NCI-H460 (cell line): ENCODE measurements at regions not wholly inside any gene's neighbourhood (a gene's known extent, or its start where the extent isn't known, plus 50 kb on each side); places are given as distances from the start of the nearest gene placed in this dataset.
"Not testable (repeated sequence)": the region's sequence is repeated elsewhere in the genome, so short reads cannot be mapped to it uniquely, and the experiment has no call there.

Source experiments
- DNase-seq: peaks from one replicate; pipeline ENCODE4 v3.0.0-alpha.2; 2016; ENCODE audit warnings: low read depth; ENCODE audit errors: extremely low read depth

DNA sequence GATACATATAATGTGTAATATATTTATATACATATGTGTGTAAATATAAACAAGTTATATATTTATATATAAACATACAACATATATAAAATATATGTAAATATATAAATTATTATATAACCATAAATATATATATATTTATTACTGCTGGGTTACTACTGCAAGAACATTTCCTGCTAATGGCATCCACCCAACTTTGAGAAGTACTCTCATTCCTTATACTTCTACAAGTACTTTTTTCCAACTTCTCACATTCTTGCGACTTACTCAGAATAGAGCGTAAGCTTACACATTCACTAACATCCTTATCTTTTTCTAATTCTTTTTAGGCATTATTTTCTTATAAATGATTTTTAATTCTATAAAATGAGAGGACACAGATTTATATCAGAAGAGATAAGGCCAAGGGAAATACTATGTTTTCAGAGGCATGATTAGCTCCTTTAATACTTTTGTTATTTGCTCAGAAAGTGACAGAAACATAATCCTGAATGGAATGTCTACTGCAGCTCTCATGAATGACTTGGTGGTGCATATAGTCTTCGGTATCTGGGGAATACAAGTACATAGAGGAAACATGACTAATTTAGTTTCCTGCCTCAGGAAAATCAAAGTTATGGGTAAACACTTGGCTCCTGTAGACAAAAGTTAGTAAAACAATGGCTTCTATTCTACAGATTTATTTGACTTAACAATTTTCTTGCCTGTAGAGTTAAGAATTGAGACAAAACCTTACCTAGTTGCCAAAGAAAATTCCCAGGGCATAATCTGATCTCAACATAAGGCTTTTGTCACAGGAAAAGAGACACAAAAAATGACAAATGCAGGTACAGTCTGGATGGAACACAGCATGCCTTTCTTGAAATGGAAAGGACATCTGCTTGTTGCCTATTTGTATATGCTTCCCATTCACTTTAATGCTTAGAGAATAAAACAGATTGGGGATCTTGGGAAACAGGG lies 453.9 kb downstream of the SQOR start:
- no peak for DNase-seq

DNA sequence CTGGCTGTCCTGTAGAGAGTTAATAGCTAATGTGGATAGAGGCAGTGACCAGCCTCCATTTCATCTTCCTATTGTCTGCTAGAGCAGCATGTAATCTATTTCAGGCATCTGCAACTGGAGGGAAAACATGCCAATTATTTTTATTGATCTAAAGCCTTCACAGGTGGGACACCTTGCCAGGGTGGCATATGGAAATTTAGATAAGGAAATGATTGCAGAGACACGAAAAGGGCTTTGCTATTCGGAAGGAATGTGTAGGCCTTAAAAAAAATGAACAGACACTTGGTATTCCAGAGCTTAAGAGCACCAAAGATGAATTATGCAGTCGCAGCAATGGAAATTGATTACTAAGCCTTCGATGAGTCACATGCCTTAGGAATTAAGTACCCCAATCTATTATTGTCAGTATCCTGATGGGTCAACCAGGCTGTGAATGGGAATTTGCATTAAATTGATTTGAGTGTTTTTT lies 454.7 kb downstream of the SQOR start:
- DNase-seq = no peak

DNA sequence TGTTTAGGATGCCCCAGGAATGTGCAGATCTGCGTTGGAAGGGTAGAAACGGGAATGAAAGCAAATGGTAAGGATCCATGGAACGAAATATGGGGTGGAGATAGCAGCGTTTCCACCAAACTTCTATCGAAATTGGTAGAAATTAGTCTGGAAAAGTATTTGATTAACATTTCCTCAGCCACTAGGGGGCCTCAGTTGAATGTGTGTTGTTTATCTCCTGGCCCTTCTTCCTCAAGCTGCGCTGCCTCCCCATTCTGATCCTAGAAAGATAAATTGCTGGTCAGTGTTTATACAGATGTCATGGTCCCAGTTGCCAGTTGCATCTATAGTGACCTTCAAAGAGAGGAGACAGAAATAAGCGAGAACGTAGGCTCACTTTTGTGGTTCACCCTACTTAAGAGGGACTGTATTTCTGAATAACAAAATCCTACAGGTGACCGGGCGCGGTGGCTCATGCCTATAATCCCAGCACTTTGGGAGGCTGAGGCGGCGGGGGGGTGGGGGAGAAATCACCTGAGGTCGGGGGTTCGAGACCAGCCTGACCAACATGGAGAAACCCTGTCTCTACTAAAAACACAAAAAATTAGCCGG lies 457.1 kb downstream of the SQOR start:
- peak; percentile 26 for DNase-seq

GRCh38 chr15:46098006-46098405 lies 463.2 kb downstream of the SQOR start:
- not testable (repeated sequence) for DNase-seq

GRCh38 chr15:46110755-46111154 lies 475.9 kb downstream of the SQOR start:
- DNase-seq = no peak

GRCh38 chr15:46111730-46112129 lies 476.9 kb downstream of the SQOR start:
- no peak for DNase-seq

DNA sequence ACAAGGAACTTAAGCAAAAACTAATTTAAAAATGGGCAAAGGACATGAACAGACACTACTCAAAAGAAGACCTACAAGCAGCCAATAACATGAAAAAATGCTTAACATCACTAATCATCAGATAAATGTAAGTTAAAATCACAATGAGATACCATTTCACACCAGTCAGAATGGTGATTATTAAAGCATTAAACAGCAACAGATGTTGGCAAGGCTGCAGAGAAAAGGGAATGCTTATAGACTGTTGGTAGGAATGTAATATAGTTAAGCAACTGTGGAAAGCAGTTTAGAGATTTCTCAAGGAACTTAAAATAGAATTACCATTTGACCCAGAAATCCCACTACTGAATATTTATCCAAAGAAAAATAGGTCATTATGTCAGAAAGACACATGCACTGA lies 482.2 kb downstream of the SQOR start:
- no peak for DNase-seq

- DNase-seq = no peak
Measured at GRCh38 chr15:46120713-46121112, 485.9 kb downstream of the SQOR start.

GRCh38 chr15:46121441-46121840 lies 486.6 kb downstream of the SQOR start:
- no peak for DNase-seq

GRCh38 chr15:46126581-46126980 lies 491.8 kb downstream of the SQOR start:
- no peak for DNase-seq

GRCh38 chr15:46127361-46127874 lies 492.6 kb downstream of the SQOR start:
- DNase-seq = no peak

GRCh38 chr15:46129145-46129544 lies 494.3 kb downstream of the SQOR start:
- no peak for DNase-seq

DNA sequence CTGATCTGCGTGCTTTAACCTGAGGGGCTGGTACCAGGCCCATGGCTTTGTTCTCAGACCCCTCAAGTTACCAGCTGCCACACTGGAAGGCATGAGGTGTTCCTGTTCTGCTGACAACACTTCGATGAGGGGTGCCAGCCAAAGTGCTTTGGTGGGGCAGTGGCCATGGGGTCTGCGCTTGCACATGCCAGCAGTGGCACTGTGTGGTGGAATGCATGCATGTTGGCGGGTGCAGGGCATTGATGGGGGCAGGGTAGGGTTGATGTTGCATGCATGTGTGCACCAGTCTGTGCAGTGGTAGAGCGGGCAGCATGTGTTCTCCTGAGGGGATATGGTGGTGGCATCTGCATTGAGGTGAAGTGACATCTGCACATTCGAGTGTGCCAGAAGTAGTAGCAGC lies 497.0 kb downstream of the SQOR start:
- no peak for DNase-seq

- no peak for DNase-seq
Measured at GRCh38 chr15:46137443-46137842, 502.6 kb downstream of the SQOR start.

- DNase-seq = no peak
Measured at GRCh38 chr15:46146002-46146401, 511.2 kb downstream of the SQOR start.

DNA sequence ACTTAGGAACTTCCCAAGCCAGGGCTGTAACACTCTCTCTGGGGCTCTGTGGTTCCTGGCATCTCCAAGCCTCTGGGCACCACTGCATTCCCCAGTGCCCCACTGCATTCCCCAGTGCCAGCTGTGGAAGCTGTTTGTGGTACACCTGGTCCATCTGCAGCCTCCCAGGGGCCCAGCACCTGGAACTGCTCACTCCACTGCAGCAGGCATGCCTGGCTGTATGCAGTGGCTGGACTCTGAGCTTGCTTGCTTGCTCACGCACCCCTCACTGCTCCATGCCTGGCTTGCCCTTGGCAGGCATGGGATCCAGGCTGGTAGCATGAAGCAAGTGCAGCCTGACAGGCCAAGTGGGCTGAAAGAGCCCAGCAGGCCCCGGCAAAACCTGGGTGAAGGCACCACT lies 512.1 kb downstream of the SQOR start:
- DNase-seq = no peak

DNA sequence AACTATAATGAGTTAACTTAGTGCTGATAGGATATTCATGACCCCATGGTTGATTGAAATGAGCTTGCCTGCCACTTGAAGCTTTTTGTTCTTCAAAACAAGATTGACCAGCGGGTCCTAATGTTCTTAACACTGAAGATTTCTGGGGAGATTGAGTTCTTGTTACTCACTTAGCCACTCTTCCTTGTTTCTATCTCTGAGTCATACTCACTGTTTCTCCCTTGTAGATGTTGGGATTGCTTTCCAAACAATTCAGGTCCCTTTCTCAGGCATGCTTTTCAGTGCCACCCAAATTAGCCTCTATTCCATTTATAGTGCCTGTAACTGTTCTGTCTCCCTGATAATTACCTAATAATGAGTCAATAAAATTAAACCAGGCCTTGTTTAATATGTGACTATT lies 517.0 kb downstream of the SQOR start:
- DNase-seq = no peak

GRCh38 chr15:46166750-46167149 lies 531.9 kb downstream of the SQOR start:
- DNase-seq = no peak

- DNase-seq = no peak
Measured at GRCh38 chr15:46170326-46170725, 535.5 kb downstream of the SQOR start.

- DNase-seq = no peak
Measured at GRCh38 chr15:46174122-46174521, 539.3 kb downstream of the SQOR start.

GRCh38 chr15:46177219-46177618 lies 542.4 kb downstream of the SQOR start:
- DNase-seq = no peak

GRCh38 chr15:46178138-46178537 lies 543.3 kb downstream of the SQOR start:
- DNase-seq = no peak
